GM12864 (cell line): ENCODE measurements at regions not wholly inside any gene's neighbourhood (a gene's known extent, or its start where the extent isn't known, plus 50 kb on each side); places are given as distances from the start of the nearest gene placed in this dataset.

ENCODE experiments used
- DNase-seq: peaks from one replicate; pipeline ENCODE4 v3.0.0-alpha.2; 2011; ENCODE audit warnings: low read depth
- H3K4me3 ChIP-seq: 2 replicates; pipeline ENCODE4 v1.5.1; 2011; ENCODE audit warnings: mild to moderate bottlenecking, low read depth, low read length, control low read depth
- CTCF ChIP-seq: IDR thresholded peaks from 2 replicates; pipeline ENCODE4 v1.5.1; 2011; ENCODE audit warnings: low read depth, mild to moderate bottlenecking, moderate library complexity, low read length, control low read depth, inconsistent platforms; ENCODE audit errors: missing control alignments

DNA sequence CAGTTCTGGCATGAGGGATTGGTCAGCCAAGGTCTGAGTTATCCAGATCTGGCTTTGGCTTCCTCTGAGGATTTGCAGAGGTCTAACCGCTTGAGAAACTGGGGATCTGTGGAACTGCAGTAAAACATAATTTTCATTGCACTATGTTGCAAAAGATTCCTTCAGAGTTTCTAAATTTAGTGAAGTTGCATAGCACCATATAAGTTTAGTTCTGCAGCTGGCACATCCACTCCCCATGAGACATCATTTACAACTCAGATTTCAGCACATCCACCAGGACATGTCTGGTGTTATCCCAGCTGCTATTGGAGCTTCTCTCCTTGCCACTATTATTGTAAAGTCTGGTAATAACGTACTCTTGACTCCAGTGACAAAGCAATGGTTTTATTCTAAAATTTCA, 181.5 kb downstream of the CWF19L2 start:
- no peak for DNase-seq
- no peak overlapping the region for H3K4me3 ChIP-seq
- no peak for TF ChIP-seq CTCF

DNA sequence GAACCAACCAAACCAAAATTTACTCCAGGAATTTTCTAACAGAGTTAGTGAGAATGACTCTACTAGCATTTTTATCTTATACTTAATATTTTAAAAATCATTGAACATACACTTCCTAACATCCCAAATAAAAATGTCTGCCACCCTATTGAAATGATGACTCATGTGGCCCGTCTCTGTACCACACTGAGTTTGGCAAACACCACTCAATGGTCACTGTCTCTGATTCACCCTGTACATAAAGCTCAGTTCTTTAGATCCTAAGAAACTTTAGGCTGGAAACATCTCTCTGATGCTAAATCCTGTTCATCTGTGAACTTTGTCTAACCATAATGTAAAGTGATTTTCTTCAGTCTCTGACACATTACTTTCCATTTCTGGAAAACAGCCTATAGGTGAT, 182.0 kb downstream of the CWF19L2 start:
- DNase-seq: no peak
- no peak overlapping the region for H3K4me3 ChIP-seq
- TF ChIP-seq CTCF: no peak

GRCh38 chr11:107274138-107274537, 183.5 kb downstream of the CWF19L2 start:
- no peak for DNase-seq
- H3K4me3 ChIP-seq: no peak overlapping the region
- TF ChIP-seq CTCF: no peak

DNA sequence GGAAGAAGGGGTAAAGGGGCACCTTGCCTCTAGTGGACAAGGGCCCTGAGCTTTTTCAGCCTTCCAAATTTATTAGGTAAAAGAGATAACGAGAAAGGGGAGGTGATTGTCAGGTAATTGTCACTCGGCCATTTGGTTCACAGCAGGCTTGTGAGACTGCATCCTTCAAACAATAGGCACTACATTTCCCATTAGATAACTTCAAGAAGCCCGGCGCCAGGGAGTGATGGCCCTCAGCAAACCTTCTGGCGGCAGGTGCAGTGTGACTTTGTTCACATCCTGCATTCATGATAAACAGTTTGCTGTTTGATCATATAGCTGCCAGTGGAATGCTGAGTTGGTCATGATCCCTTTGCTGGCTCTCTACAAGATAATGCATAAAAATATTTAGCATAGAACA, 185.1 kb downstream of the CWF19L2 start:
- H3K4me3 ChIP-seq: no peak overlapping the region
- TF ChIP-seq CTCF: no peak
- DNase-seq: no peak

GRCh38 chr11:107271425-107271824, 186.2 kb downstream of the CWF19L2 start:
- no peak for DNase-seq
- H3K4me3 ChIP-seq: no peak overlapping the region
- no peak for TF ChIP-seq CTCF

DNA sequence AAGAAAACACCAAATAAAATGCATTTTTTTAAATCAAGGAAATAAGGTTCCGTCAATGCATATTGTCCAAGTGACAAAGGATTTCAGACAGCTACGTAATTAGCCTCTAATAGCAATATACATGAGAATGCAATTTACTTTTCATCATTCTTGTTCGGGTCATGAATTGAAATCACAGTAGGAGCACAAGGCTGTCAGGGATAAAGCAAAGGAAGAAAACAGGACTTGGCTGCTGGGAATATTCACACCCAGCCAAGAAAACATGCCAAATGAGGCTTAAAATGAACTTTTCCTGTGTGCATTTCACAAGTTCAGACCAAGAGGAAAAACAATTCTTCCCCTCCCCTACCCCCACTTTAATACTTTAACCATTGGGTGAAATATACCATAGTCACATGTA, 188.6 kb downstream of the CWF19L2 start:
- no peak for DNase-seq
- no peak for TF ChIP-seq CTCF
- no peak overlapping the region for H3K4me3 ChIP-seq

GRCh38 chr11:107266455-107266854, 191.2 kb downstream of the CWF19L2 start:
- TF ChIP-seq CTCF: no peak
- no peak overlapping the region for H3K4me3 ChIP-seq
- DNase-seq: no peak
